CD4-positive, alpha-beta T cell treated with Interleukin-21 for 1 hour (primary cell): ENCODE measurements at regions not wholly inside any gene's neighbourhood (a gene's known extent, or its start where the extent isn't known, plus 50 kb on each side); places are given as distances from the start of the nearest gene placed in this dataset.
"Not testable (repeated sequence)": the region's sequence is repeated elsewhere in the genome, so short reads cannot be mapped to it uniquely, and the experiment has no call there.

Experiments
- DNase-seq: peaks from one replicate; pipeline ENCODE4 v3.0.0-alpha.2; 2020

GRCh38 chr2:101645886-101646285 lies 51.6 kb upstream of the MAP4K4 start:
- not testable (repeated sequence) for DNase-seq

DNA sequence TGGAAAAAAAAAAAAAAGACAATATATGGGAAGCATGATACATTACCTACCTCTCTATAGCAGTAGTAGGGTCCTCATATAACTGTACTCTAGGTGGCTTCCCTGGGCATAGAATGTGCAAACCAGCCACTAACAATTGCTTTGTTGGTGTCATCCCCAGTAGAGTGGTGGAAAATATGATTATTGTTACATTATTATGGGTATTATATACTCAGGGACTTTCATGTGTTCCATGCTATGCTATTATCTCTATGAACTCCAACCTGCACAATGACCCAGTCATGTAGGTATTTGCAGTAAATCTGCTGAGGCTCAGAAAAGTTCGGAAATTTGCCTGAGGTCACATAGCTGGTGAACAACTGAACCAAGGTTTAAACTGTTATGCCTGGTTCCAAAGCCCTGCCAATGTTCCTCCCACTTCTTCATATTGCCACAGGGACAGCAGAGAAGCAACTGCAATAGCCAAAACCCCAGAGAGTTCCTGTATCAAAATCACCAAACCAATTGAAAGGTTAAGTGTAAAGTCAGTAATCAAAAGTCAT lies 52.6 kb upstream of the MAP4K4 start:
- DNase-seq: no peak

GRCh38 chr2:101643004-101643524 lies 54.4 kb upstream of the MAP4K4 start:
- DNase-seq: no peak

DNA sequence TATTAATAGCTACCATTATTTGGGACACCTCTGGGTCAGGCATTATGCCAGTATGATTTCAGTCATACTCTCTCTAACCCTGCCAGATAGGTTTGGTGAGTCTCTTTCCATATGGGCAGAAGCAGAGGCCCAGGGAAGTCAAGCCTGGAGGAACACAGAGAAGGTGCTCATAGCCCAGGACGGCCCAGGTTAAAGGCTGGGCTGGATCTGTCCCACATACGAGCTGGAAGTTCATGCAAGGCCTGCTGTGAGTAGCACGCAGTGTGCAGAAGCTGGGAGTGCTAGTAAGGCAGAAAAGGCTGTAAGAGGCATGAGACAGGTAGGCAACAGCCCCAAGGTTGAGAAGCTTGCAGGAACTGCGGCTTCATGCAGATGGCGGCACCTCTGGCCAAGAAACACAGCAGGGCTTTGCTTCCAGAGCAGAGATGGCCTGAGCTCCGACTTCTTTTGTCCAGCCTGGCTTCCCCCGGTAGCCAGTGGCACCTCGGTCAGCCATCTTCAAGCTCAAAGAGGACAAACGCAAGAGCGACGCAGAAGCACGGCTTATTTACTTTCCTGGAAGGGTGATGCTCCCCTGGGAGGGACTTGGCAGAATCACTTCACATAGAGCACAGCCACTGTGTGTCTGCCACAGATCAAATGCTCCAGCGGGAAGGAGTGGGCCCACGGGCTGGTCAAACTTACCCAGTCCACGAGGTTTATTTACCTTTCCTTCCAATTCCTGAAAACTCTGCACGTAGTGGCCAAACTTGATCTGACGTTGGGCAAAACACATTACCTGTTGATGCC lies 58.5 kb upstream of the MAP4K4 start:
- no peak for DNase-seq

GRCh38 chr2:101638181-101638711 lies 59.3 kb upstream of the MAP4K4 start:
- no peak for DNase-seq

DNA sequence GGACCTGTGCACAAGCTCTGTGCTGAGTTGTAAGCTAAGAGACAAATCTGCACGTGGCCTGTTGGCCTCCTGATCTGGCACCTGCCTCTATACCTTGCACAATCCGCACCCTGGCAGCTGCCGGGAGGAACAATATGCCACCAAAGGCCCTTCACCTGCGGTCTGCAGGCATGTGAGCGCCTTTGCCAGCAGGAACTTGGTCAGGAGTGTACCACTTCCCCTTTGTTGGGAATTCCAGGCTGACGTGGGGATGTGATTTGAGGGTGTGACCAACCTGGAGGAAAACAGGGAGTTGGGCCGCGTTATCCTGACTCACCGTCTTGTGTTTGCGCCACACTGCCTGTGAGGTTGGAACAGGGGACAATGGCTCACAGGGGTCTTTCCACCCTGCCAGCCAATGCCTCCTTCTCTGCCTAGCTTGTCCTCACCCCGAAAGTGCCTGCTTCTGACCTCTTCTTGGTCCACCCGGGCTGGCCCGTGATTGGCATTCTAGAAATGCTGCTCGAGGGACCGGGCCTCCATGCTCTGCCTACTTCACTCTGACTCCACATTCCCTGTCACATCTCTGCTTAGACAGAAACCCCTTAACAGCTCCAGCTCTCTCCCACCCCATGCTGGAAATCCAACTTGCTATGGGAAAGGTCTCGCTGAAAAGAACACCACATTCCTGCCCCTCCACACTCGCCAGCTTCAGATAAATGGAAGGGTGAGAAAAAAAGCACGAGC lies 67.1 kb upstream of the MAP4K4 start:
- no peak for DNase-seq

DNA sequence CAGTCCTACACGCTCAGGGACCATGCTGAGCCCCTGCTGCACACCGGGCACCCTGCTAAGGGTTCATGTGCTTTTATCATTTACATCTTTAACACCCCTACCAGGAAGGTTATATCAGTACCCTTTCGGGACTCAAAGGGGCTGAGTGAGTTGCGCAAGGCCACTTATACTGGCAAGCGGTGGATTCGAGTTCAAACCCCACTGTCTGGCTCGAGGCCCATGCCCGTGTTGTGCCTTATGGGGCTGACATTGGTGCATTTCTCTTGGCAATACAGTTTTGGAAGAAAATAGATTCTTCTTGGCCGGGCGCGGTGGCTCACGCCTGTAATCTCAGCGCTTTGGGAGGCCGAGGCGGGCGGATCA lies 69.5 kb upstream of the MAP4K4 start:
- no peak for DNase-seq

GRCh38 chr2:101627285-101628029 lies 70.0 kb upstream of the MAP4K4 start:
- no peak for DNase-seq

GRCh38 chr2:101625814-101626213 lies 71.7 kb upstream of the MAP4K4 start:
- not testable (repeated sequence) for DNase-seq

DNA sequence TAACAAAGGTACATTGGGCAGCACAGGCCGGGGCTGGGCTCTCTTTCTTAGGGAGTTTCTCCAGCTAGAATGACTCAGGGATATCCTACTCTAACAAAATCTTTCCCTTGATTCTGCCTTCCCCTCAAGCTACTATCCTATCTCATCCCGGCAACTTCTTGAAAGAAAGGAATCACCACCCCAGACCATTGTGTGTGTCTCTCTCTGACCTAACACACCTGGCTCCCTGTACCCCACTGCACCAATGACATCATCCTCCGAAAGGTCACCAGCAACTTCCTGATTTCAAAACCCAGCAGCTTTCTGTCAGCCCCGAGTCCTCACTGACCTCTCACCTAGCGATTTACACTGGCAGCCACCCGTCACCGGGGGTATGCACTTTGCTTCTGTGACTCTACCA lies 72.1 kb upstream of the MAP4K4 start:
- no peak for DNase-seq

- DNase-seq: no peak
Observed at GRCh38 chr2:101624706-101625332, 72.7 kb upstream of the MAP4K4 start.

DNA sequence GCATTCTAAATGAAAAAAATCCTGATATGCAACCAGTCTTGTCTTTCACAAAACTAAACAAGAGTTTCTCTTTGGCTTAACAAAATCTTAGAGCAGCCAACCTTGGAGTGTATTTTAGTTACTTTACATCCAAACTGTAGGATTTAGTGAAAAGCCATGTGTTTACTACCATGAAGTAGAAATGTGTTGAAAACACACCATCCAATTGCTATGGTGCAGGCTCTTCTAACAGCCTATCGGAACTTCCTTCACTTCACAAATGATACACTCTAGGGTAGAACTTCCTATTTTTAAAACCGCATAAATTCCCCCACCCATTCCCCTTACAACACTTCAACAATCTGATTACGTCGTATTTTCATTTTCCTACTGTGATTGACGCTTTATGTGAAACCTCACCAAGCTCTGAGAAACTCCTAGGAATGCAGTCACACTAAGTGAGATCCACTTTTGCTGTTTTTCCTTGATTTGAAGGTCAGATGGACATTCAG lies 74.4 kb upstream of the MAP4K4 start:
- DNase-seq: peak; percentile 52

DNA sequence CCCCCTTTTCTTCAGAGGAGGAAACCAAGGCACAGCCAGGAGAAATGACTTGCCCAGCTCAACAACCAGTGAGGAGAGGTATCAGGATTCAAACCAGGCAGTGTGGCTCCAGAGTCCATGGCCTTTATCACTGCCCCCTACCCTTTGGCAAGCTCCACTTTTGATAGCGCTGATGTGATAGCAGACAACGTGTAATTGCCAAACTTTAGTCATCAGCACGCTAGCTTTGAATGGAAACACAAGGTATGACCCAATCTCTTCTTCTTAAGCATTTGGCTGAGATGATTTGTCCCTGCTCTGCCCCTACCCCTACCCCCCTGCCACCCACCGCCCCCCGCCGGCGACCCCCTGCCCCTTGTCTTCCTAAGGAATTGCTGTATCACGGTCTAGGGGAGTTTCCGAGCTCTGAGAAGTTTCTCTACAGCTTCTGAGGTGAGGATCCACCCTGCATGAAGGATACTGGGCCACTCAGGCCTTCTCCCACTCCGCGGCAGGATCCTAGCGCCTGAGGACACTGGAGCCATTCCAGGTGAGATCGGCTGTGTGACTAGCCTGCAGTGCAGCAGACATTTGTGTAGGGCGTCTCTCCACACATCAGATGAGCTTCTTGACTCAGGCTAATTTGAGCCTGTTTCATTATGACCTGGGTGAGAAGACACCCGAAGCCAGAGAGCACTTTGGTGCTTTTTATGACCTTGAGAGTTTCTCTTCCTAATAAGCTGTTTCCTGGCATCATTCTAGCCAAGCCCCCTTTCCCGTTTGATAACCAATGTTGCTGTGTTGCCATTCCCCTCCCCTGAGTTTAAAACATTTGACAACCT lies 75.1 kb upstream of the MAP4K4 start:
- peak; percentile 4 for DNase-seq

- DNase-seq: no peak
Observed at GRCh38 chr2:101619191-101619591, 78.3 kb upstream of the MAP4K4 start.

- no peak for DNase-seq
Observed at GRCh38 chr2:101617796-101618195, 79.7 kb upstream of the MAP4K4 start.

DNA sequence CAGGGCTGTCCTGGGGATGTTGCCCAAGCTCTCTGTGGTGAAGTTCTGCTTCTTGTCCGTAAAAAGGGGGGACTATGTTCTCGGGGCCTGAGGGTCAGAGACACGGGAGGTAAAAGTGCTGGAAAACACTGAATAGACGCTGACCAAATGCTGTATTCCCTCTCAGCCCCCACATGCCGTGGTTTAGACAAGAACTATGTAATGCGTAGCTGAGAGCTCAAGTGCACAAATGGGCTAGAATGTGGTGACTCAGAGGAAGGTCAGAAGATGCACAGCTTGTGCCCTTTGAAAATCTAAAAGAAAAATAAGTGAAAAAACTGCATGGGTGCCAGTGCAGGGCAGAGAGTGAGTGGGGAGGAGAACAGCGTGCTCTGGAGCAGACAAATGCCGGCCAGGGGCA lies 80.3 kb upstream of the MAP4K4 start:
- no peak for DNase-seq

DNA sequence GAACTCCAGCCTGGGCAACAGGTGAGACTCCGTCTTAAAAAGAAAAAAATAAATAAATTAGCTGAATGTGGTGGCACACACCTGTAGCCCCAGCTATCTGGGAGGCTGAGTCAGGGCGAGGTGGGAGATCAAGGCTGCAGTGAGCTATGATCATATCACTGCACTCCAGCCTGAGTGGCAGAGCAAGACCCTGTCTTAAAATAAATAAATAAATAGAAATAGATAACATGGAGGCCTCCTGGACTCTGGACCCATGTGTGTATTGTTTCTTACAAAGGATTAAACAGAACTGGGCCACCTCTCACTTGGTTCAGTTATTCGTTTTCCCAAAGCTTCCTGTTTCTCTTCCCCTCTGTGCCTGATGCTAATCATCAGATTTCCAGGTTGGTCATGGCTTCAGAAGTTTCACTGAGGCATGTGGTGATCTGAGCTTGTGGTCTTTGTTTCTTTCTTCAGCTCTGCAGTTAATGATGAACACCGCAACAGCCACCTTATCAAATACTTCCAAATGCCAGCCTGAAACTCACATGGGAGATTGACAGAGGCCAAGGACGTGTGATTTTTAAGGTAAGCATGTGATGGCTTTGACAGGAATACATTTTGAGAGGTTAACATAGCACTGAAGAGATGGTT lies 83.3 kb upstream of the MAP4K4 start:
- no peak for DNase-seq

GRCh38 chr2:101613056-101613704 lies 84.3 kb upstream of the MAP4K4 start:
- no peak for DNase-seq

- no peak for DNase-seq
Observed at GRCh38 chr2:101612019-101612418, 85.5 kb upstream of the MAP4K4 start.

DNA sequence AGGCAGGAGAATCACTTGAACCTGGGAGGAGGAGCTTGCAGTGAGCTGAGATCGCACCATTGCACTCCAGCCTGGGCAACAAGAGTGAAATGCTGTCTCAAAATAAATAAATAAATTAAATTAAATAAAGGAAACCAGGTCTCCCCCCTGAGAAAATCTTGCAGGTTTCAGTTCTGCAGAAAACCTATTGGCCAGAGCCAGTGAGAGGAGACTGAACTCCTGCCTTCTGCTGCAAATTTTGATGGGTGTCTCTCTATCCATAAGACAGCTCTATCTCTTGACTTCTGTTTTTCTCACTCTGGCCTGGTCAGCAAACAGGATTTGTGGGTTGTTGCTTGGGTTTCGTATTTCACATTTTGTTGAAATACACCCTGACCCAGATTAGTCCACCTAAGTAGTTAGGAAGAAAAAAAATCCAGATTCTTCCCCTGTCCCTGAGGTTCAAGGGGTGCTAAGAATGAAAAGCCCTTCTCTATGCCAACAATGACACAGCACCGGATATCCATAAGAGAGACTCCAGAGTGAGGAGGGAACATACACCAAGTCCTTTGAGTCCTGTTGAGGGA lies 86.7 kb upstream of the MAP4K4 start:
- DNase-seq: no peak
